ENCODE measurements at regions not wholly inside any gene's neighbourhood (a gene's known extent, or its start where the extent isn't known, plus 50 kb on each side); places are given as distances from the start of the nearest gene placed in this dataset.

DNA sequence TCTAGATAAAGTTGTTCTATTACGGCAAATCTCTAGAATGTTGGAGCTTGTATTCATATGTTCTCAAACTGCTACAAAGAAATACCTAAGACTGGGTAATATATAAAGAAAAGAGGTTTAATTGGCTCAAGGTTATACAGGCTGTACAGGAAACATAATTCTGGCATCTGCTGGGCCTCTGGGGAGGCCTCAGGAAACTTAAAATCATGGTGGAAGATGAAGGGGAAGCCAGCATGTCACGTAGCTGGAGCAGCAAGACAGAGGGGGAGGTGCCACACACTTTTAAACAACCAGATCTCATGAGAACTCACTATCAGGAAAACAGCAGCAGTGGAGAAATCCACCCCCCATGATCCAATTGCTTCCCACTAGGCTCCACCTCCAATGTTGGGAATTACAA, 390.4 kb upstream of the ADGRL4 start:
- 68 to 91% (median 73%) methylated on average over 2 of the region's 2 CpGs for WGBS, 4 donors
- no peaks in the 10 kb centered on the region for H3K9me3 ChIP-seq (replicated peaks in 1 of 3)
- no peaks in the 10 kb centered on the region for H3K36me3 ChIP-seq (replicated peaks in 1 of 2)
- no peak overlapping the region for H3K4me3 ChIP-seq
- H3K27ac ChIP-seq: no peak overlapping the region
- no peaks in the 10 kb centered on the region for H3K4me1 ChIP-seq (replicated peaks in 1 of 2)
- no peak for DNase-seq
- TF ChIP-seq POLR2A (IDR thresholded peaks at IDR 0.05): no peak
- TF ChIP-seq CTCF (IDR thresholded peaks at IDR 0.05): no peak
- H3K27me3 ChIP-seq: no peaks in the 10 kb centered on the region
- intact Hi-C loops (cut with DNase I): no loop called here

GRCh38 chr1:79388694-79389361, 382.3 kb upstream of the ADGRL4 start:
- no peak for DNase-seq
- intact Hi-C loops (cut with DNase I): no loop called here
- Histone ChIP-seq H3K36me3 (replicated peaks in 1 of 2) (no peaks in the 10 kb centered on the region), H3K27ac (no peak overlapping the region), H3K27me3 (no peaks in the 10 kb centered on the region), H3K4me3 (no peak overlapping the region), H3K9me3 (replicated peaks in 1 of 3) (no peaks in the 10 kb centered on the region), H3K4me1 (replicated peaks in 1 of 2) (no peaks in the 10 kb centered on the region)
- TF ChIP-seq POLR2A (IDR thresholded peaks at IDR 0.05) (no peak), CTCF (IDR thresholded peaks at IDR 0.05) (no peak)
- 85 to 92% (median 89%) methylated on average over 3 of the region's 3 CpGs for WGBS, 4 donors

- TF ChIP-seq POLR2A (IDR thresholded peaks at IDR 0.05) (no peak), CTCF (IDR thresholded peaks at IDR 0.05) (no peak)
- intact Hi-C loops (cut with DNase I): no loop called here
- H3K27me3 ChIP-seq: no peaks in the 10 kb centered on the region
- H3K36me3 ChIP-seq (replicated peaks in 1 of 2): no peaks in the 10 kb centered on the region
- H3K9me3 ChIP-seq (replicated peaks in 1 of 3): no peaks in the 10 kb centered on the region
- H3K4me1 ChIP-seq (replicated peaks in 1 of 2): no peaks in the 10 kb centered on the region
- no peak overlapping the region for H3K27ac ChIP-seq
- no peak overlapping the region for H3K4me3 ChIP-seq
- WGBS, 4 donors: 72 to 84% (median 77%) methylated on average over 1 of the region's 1 CpG
- DNase-seq: no peak
These were observed 380.2 kb upstream of the ADGRL4 start for GRCh38 chr1:79386730-79387129.

DNA sequence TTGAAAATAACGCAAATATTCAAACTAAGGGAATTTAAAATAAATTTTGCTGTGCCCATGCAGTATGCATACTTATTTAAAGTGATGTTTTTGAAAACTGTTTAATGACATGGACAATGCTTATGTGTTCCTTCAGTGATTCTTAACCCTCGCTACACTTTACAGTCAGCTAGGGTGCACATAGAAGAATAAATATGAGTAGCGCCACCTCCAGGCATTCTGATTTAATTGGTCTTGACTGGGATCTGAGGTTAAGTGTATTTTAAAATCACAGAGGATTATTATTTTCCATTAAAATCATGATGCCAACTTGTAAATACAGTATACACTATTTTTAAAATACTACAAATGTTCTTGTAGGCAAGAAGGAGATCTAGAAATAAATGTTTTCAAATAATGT, 373.5 kb upstream of the ADGRL4 start:
- no peaks in the 10 kb centered on the region for H3K9me3 ChIP-seq (replicated peaks in 1 of 3)
- no peak overlapping the region for H3K4me3 ChIP-seq
- H3K36me3 ChIP-seq (replicated peaks in 1 of 2): no peaks in the 10 kb centered on the region
- WGBS, 4 donors: 53 to 75% (median 72%) methylated on average over 3 of the region's 3 CpGs
- H3K4me1 ChIP-seq (replicated peaks in 1 of 2): no peaks in the 10 kb centered on the region
- DNase-seq: no peak
- TF ChIP-seq CTCF (IDR thresholded peaks at IDR 0.05): no peak
- no peak for TF ChIP-seq POLR2A (IDR thresholded peaks at IDR 0.05)
- intact Hi-C loops (cut with DNase I): no loop called here
- H3K27ac ChIP-seq: no peak overlapping the region
- H3K27me3 ChIP-seq: no peaks in the 10 kb centered on the region

Data from adrenal gland (tissue), 9 donors.